ENCODE measurements at regions not wholly inside any gene's neighbourhood (a gene's known extent, or its start where the extent isn't known, plus 50 kb on each side); places are given as distances from the start of the nearest gene placed in this dataset.

GRCh38 chr18:34970106-34970505 is 71.1 kb upstream of the MAPRE2 start:
- H3K4me3 ChIP-seq (ENCODE audit: low read length): no peak overlapping the region
- no peak for DNase-seq (ENCODE audit: low read depth)

GRCh38 chr18:34971313-34971712 is 69.9 kb upstream of the MAPRE2 start:
- TF ChIP-seq CTCF (conservative IDR thresholded peaks at IDR 0.05; ENCODE audit: low read depth, low read length): no peak
- no peak overlapping the region for H3K4me3 ChIP-seq (ENCODE audit: low read length)
- DNase-seq (ENCODE audit: low read depth): no peak

More at GRCh38 chr18:34970106-34970505, 71.1 kb upstream of the MAPRE2 start:
- TF ChIP-seq CTCF (conservative IDR thresholded peaks at IDR 0.05; ENCODE audit: low read depth, low read length): no peak

- no peak for DNase-seq (ENCODE audit: low read depth)
- TF ChIP-seq CTCF (conservative IDR thresholded peaks at IDR 0.05; ENCODE audit: low read depth, low read length): no peak
- no peak overlapping the region for H3K4me3 ChIP-seq (ENCODE audit: low read length)
Observed at GRCh38 chr18:34972765-34973414, 68.3 kb upstream of the MAPRE2 start.

- DNase-seq (ENCODE audit: low read depth): no peak
- no peak for TF ChIP-seq CTCF (conservative IDR thresholded peaks at IDR 0.05; ENCODE audit: low read depth, low read length)
- peak overlapping the region; percentile 80 for H3K4me3 ChIP-seq (ENCODE audit: low read length)
Observed at GRCh38 chr18:34976123-34976522, 65.1 kb upstream of the MAPRE2 start.

- no peak for DNase-seq (ENCODE audit: low read depth)
- peak overlapping the region; percentile 80 for H3K4me3 ChIP-seq (ENCODE audit: low read length)
- TF ChIP-seq CTCF (conservative IDR thresholded peaks at IDR 0.05; ENCODE audit: low read depth, low read length): no peak
Observed at GRCh38 chr18:34976534-34976898, 64.7 kb upstream of the MAPRE2 start.

GRCh38 chr18:34976899-34977837 is 64.0 kb upstream of the MAPRE2 start:
- no peak for TF ChIP-seq CTCF (conservative IDR thresholded peaks at IDR 0.05; ENCODE audit: low read depth, low read length)
- peak overlapping the region; percentile 80 for H3K4me3 ChIP-seq (ENCODE audit: low read length)
- DNase-seq (ENCODE audit: low read depth): no peak

All from retinal pigment epithelial cell (primary cell).